ENCODE measurements at regions not wholly inside any gene's neighbourhood (a gene's known extent, or its start where the extent isn't known, plus 50 kb on each side); places are given as distances from the start of the nearest gene placed in this dataset.

- TF ChIP-seq CTCF (IDR thresholded peaks at IDR 0.05), result no peak
- TF ChIP-seq POLR2A (IDR thresholded peaks at IDR 0.05), result no peak
Measured at GRCh38 chr10:106446920-106447319, 717.6 kb downstream of the SORCS1 start.

Measured in uterus (tissue), 2 donors.